Type B pancreatic cell (in vitro differentiated cells): ENCODE measurements at regions not wholly inside any gene's neighbourhood (a gene's known extent, or its start where the extent isn't known, plus 50 kb on each side); places are given as distances from the start of the nearest gene placed in this dataset.

ENCODE experiments used
- DNase-seq: peaks from one replicate; pipeline ENCODE4 v3.0.0; 2021; ENCODE audit warnings: mixed read lengths; ENCODE audit not compliant: unreplicated experiment; ENCODE audit errors: extremely low spot score
- H3K27ac Mint-ChIP-seq: 2 replicates; pipeline ENCODE4 v1.8.0; 2021; ENCODE audit warnings: mild to moderate bottlenecking, mixed read lengths
- H3K27me3 Mint-ChIP-seq: 2 replicates; pipeline ENCODE4 v1.8.0; 2021; ENCODE audit warnings: mixed read lengths
- H3K36me3 Mint-ChIP-seq: 2 replicates; pipeline ENCODE4 v1.8.0; 2021; ENCODE audit warnings: mixed read lengths
- H3K4me1 Mint-ChIP-seq: one replicate; pipeline ENCODE4 v1.8.0; 2021; ENCODE audit warnings: mixed read lengths; ENCODE audit not compliant: unreplicated experiment
- H3K4me3 Mint-ChIP-seq: 2 replicates; pipeline ENCODE4 v1.8.0; 2021; ENCODE audit warnings: mild to moderate bottlenecking, mixed read lengths
- H3K9me3 Mint-ChIP-seq: 2 replicates; pipeline ENCODE4 v1.8.0; 2021; ENCODE audit warnings: mixed read lengths
- TF ChIP-seq, protein P1 (sequence below): fragments of 200-600 bp; sonication (generic); conservative IDR thresholded peaks from 2 replicates; pipeline ENCODE4 v1.5.0; 2021; ENCODE audit warnings: antibody characterized with exemption, mild to moderate bottlenecking

DNA sequence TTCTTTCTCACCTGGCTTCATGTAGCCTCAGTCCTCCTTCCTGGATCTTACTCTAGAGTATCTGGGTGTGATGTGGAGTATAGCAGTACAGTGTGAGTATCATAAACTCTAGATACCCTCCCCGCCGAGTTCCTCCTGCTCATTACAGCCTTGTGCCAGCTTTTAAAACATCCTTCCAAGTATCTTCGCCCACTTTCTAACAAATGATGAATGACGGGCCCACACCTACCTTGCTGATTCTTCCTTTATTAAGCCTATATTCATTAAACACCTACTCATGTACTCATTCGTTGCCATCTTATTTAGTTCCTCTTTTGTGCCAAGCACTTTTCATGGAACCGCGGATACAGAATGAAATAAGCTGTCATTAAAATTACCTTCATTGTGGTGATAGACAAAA lies 1585.3 kb upstream of the TENM3 start:
- no peaks in the 10 kb centered on the region for H3K36me3 Mint-ChIP-seq
- H3K4me3 Mint-ChIP-seq, result no peak overlapping the region
- H3K27ac Mint-ChIP-seq, result no peak overlapping the region
- DNase-seq, result no peak
- TF ChIP-seq, protein P1, sequence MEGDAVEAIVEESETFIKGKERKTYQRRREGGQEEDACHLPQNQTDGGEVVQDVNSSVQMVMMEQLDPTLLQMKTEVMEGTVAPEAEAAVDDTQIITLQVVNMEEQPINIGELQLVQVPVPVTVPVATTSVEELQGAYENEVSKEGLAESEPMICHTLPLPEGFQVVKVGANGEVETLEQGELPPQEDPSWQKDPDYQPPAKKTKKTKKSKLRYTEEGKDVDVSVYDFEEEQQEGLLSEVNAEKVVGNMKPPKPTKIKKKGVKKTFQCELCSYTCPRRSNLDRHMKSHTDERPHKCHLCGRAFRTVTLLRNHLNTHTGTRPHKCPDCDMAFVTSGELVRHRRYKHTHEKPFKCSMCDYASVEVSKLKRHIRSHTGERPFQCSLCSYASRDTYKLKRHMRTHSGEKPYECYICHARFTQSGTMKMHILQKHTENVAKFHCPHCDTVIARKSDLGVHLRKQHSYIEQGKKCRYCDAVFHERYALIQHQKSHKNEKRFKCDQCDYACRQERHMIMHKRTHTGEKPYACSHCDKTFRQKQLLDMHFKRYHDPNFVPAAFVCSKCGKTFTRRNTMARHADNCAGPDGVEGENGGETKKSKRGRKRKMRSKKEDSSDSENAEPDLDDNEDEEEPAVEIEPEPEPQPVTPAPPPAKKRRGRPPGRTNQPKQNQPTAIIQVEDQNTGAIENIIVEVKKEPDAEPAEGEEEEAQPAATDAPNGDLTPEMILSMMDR, result no peak
- peaks cover 15% of the 10 kb centered on the region for H3K4me1 Mint-ChIP-seq
- H3K27me3 Mint-ChIP-seq, result no peaks in the 10 kb centered on the region
- no peaks in the 10 kb centered on the region for H3K9me3 Mint-ChIP-seq

DNA sequence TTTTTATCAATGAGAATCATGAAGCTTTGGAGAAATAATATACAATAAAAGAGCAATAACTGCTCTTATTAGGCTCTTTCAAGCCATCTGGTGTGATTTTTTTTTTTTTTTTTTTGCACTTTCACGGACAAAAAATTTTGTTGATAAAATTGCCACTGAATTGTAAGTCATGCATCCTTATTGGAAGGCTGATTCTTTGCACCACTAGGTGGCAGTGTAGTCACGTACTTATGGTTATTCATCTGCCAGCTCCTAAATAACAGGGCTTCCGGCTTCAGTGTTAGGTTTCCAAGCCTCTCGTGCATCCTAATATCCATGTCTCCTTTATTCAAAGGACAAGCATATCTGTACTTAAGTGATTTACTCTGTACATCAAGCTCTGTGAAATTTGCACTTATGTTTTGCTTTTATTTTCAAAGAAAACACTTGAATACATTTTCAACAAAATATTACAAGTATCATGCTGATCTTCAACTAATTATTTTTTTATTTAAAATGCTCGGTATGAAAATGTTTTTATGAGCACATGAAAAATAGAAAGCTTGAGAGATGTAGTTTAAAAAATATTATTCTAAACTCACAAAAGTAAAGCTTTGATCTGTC lies 1578.3 kb upstream of the TENM3 start:
- Mint-ChIP-seq H3K4me1 (peaks cover 17% of the 10 kb centered on the region), H3K4me3 (no peak overlapping the region), H3K27me3 (no peaks in the 10 kb centered on the region), H3K36me3 (no peaks in the 10 kb centered on the region), H3K27ac (no peak overlapping the region), H3K9me3 (no peaks in the 10 kb centered on the region)
- no peak for DNase-seq
- TF ChIP-seq, protein P1, result peak; percentile 88

DNA sequence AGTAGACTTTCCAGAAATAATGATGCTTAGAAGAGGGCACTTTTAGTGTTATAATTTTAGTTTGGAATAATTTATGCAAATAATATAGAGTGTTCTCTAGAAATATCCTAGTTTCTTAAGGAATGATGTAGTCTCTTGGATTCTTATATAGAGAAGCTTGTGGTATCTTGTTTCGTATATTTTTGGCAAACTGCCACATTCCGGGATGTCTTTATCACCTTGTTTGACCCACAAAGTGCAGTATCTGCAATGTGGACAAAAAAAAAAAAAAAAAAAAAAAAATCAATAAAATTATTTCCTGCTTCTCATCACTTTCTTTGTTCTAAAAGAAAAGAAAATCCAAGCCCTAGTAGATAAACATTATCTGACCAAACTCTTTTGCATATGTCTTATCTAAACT lies 1577.7 kb upstream of the TENM3 start:
- Mint-ChIP-seq H3K4me1 (peaks cover 18% of the 10 kb centered on the region), H3K36me3 (no peaks in the 10 kb centered on the region), H3K27me3 (no peaks in the 10 kb centered on the region)

DNA sequence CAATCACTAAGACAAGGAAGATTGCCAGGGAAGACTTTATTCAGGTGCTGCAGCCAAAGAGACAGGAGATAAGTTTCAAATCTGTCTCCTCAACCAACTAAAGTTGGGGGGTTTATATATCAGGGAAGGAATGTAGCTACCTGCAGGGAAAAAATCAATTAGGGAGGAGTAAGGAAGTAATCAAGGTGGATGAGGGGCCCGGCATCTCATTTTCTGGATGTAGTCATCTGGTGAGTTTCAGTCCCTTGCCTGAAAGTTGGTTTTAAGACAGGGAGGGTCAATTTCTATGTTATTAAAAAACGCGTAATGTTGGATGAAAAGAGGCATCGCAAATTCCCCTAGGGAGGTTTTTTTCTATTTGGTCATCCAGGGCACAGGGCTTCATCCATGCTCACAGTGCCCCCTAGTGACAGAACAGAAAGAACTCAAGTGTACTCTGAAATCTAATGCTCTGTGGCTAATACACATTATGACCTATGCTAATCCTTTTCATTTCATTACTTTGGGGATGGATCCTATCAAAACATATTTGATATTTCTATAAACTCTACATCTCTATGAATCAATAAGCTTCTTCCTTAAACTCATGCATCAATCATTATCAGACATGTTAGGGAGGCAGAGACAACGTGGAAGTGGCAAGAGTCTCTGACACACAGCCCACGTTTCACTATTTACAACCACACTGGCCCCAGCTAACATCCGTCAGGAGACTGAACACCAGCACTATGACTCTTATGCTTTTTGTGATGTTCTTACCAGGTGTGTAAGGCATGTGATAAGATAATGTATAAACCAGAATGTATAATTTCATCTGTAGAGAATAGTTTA lies 1577.0 kb upstream of the TENM3 start:
- TF ChIP-seq, protein P1, result peak; percentile 83
- Mint-ChIP-seq H3K27me3 (no peaks in the 10 kb centered on the region), H3K4me3 (peak overlapping the region; percentile 64), H3K4me1 (peaks cover 18% of the 10 kb centered on the region), H3K36me3 (no peaks in the 10 kb centered on the region), H3K9me3 (no peaks in the 10 kb centered on the region), H3K27ac (no peak overlapping the region)
- DNase-seq, result no peak

More for the DNA sequence above, 1577.7 kb upstream of the TENM3 start:
- Mint-ChIP-seq H3K4me3 (peak overlapping the region; percentile 64), H3K27ac (no peak overlapping the region), H3K9me3 (no peaks in the 10 kb centered on the region)
- no peak for DNase-seq
- TF ChIP-seq, protein P1, result no peak

DNA sequence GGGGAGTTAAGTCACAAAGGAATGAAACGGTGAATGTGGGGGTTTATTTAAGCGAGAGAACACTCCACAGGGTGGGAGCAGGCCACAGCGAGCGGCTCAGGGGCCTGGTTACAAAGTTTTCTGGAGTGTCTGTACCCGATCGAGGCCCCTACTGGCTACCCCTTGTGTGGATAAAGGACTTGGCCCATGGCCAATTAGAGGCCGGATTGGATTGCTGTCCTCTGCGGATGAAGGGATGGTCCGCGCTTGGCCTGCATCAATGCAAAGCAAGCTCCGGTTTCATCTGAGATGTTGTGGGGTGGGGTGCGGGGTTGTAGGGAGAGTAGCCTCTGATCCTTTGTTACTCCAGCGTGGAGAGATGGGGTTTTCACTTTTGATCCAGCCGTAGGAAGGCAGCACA lies 1574.5 kb upstream of the TENM3 start:
- no peak overlapping the region for H3K27ac Mint-ChIP-seq

More for the DNA sequence above, 1574.5 kb upstream of the TENM3 start:
- Mint-ChIP-seq H3K4me1 (peaks cover 14% of the 10 kb centered on the region), H3K9me3 (no peaks in the 10 kb centered on the region), H3K27me3 (no peaks in the 10 kb centered on the region), H3K4me3 (no peak overlapping the region), H3K36me3 (no peaks in the 10 kb centered on the region)
- TF ChIP-seq, protein P1, result no peak
- DNase-seq, result no peak
